Lower leg skin (tissue), 3 donors: ENCODE measurements at regions not wholly inside any gene's neighbourhood (a gene's known extent, or its start where the extent isn't known, plus 50 kb on each side); places are given as distances from the start of the nearest gene placed in this dataset.

ENCODE experiments used
- CTCF ChIP-seq, 3 donors: fragments of 450-650 bp; IDR thresholded peaks; one replicate each; pipeline ENCODE4 v1.5.1; 2016; ENCODE audit warnings: antibody characterized with exemption in 3 of 3, mild to moderate bottlenecking in 3 of 3, moderate library complexity in 2 of 3
- POLR2A ChIP-seq, 2 donors: fragments of 450-650 bp; IDR thresholded peaks; one replicate each; pipeline ENCODE4 v1.6.1; 2016 to 2017; ENCODE audit warnings: antibody characterized with exemption in 2 of 2, mild to moderate bottlenecking in 1 of 2, moderate library complexity in 1 of 2

- no peak for TF ChIP-seq CTCF (IDR thresholded peaks at IDR 0.05)
- no peak for TF ChIP-seq POLR2A (IDR thresholded peaks at IDR 0.05)
These were observed 989.8 kb downstream of the ADGRL2 start for GRCh38 chr1:82790556-82790955.
